ENCODE measurements at regions not wholly inside any gene's neighbourhood (a gene's known extent, or its start where the extent isn't known, plus 50 kb on each side); places are given as distances from the start of the nearest gene placed in this dataset.

DNA sequence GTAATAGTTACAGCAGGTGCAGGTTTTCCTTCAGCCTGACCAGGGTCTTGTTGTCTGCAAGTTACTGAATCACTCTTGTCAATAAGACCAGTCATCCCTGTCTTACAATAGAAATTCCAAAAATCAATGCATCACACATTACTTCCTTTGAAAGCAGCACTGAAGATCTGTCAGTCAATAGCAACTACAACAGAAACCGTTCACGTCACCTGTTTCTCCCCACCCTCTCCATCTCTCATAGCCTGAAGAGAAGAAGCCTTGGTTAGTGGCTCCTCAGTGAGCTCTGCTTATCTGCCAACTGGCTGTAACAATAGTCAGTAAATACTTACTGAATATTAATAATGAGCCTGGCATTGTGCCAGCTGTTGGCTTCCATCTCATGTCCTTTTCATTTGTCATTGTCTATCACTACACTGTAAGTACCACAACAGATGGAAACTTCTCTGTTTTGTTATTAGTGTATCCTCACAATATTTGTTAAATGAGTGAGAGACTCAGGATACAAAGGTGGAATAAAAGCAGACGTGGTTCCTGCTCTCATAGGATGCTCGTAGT lies 195.2 kb downstream of the S1PR1 start:
- no peak for TF ChIP-seq CTCF (IDR thresholded peaks at IDR 0.05 in 8 of 11, conservative IDR thresholded peaks at IDR 0.05 in 3 of 11)
- no peak for TF ChIP-seq POLR2AphosphoS5 (IDR thresholded peaks at IDR 0.05)
- no peak for TF ChIP-seq POLR2A (IDR thresholded peaks at IDR 0.05)
